ENCODE measurements at regions not wholly inside any gene's neighbourhood (a gene's known extent, or its start where the extent isn't known, plus 50 kb on each side); places are given as distances from the start of the nearest gene placed in this dataset.

- no peaks in the 10 kb centered on the region for H3K4me1 ChIP-seq (ENCODE audit: control insufficient read depth, insufficient read depth, low read length)
- H3K27ac ChIP-seq (ENCODE audit: low read length), result no peak overlapping the region
- H3K27me3 ChIP-seq (ENCODE audit: control insufficient read depth, insufficient read depth), result no peaks in the 10 kb centered on the region
- no peak overlapping the region for H3K4me3 ChIP-seq (ENCODE audit: low read length)
- intact Hi-C loops (cut with DNase I), result no loop called here
- no peak for DNase-seq
- whole genome bisulfite sequencing, result 44% methylated on average over 5 of the region's 5 CpGs
- H3K9me3 ChIP-seq (ENCODE audit: control insufficient read depth, low read length), result no peaks in the 10 kb centered on the region
- ATAC-seq, result no peak
Observed at GRCh38 chr4:182022909-182023308, 220.3 kb upstream of the TENM3 start.

GRCh38 chr4:182023469-182023868, 219.7 kb upstream of the TENM3 start:
- DNase-seq (no peak), ATAC-seq (no peak)
- Histone ChIP-seq H3K4me1 (ENCODE audit: control insufficient read depth, insufficient read depth, low read length) (no peaks in the 10 kb centered on the region), H3K4me3 (ENCODE audit: low read length) (no peak overlapping the region), H3K27me3 (ENCODE audit: control insufficient read depth, insufficient read depth) (no peaks in the 10 kb centered on the region), H3K9me3 (ENCODE audit: control insufficient read depth, low read length) (no peaks in the 10 kb centered on the region), H3K27ac (ENCODE audit: low read length) (no peak overlapping the region)
- intact Hi-C loops (cut with DNase I), result no loop called here
- WGBS, result 57% methylated on average over 3 of the region's 3 CpGs

- 84% methylated on average over 8 of the region's 8 CpGs for WGBS
- ATAC-seq (no peak), DNase-seq (no peak)
- Histone ChIP-seq H3K27me3 (ENCODE audit: control insufficient read depth, insufficient read depth) (no peaks in the 10 kb centered on the region), H3K9me3 (ENCODE audit: control insufficient read depth, low read length) (no peaks in the 10 kb centered on the region), H3K27ac (ENCODE audit: low read length) (no peak overlapping the region), H3K4me1 (ENCODE audit: control insufficient read depth, insufficient read depth, low read length) (no peaks in the 10 kb centered on the region), H3K4me3 (ENCODE audit: low read length) (no peak overlapping the region)
- intact Hi-C loops (cut with DNase I), result no loop called here
Observed at GRCh38 chr4:182042945-182043344, 200.3 kb upstream of the TENM3 start.

GRCh38 chr4:182048871-182049270, 194.3 kb upstream of the TENM3 start:
- 69% methylated on average over 1 of the region's 1 CpG for WGBS
- Histone ChIP-seq H3K27me3 (ENCODE audit: control insufficient read depth, insufficient read depth) (no peaks in the 10 kb centered on the region), H3K9me3 (ENCODE audit: control insufficient read depth, low read length) (no peaks in the 10 kb centered on the region), H3K4me3 (ENCODE audit: low read length) (no peak overlapping the region), H3K27ac (ENCODE audit: low read length) (no peak overlapping the region), H3K4me1 (ENCODE audit: control insufficient read depth, insufficient read depth, low read length) (no peaks in the 10 kb centered on the region)
- no peak for ATAC-seq
- DNase-seq, result no peak
- intact Hi-C loops (cut with DNase I), result no loop called here

- no peak for ATAC-seq
- H3K27ac ChIP-seq (ENCODE audit: low read length), result no peak overlapping the region
- no peaks in the 10 kb centered on the region for H3K4me1 ChIP-seq (ENCODE audit: control insufficient read depth, insufficient read depth, low read length)
- intact Hi-C loops (cut with DNase I), result no loop called here
- no peak for DNase-seq
- no peaks in the 10 kb centered on the region for H3K9me3 ChIP-seq (ENCODE audit: control insufficient read depth, low read length)
- no peaks in the 10 kb centered on the region for H3K27me3 ChIP-seq (ENCODE audit: control insufficient read depth, insufficient read depth)
- 57% methylated on average over 6 of the region's 6 CpGs for WGBS
- no peak overlapping the region for H3K4me3 ChIP-seq (ENCODE audit: low read length)
Observed at GRCh38 chr4:182056866-182057265, 186.3 kb upstream of the TENM3 start.

- Histone ChIP-seq H3K27me3 (ENCODE audit: control insufficient read depth, insufficient read depth) (no peaks in the 10 kb centered on the region), H3K27ac (ENCODE audit: low read length) (no peak overlapping the region), H3K9me3 (ENCODE audit: control insufficient read depth, low read length) (no peaks in the 10 kb centered on the region), H3K4me1 (ENCODE audit: control insufficient read depth, insufficient read depth, low read length) (no peaks in the 10 kb centered on the region), H3K4me3 (ENCODE audit: low read length) (no peak overlapping the region)
- DNase-seq, result no peak
- intact Hi-C loops (cut with DNase I), result no loop called here
- 66% methylated on average over 3 of the region's 3 CpGs for WGBS
- no peak for ATAC-seq
Observed at GRCh38 chr4:182062458-182062857, 180.7 kb upstream of the TENM3 start.

- Histone ChIP-seq H3K4me3 (ENCODE audit: low read length) (no peak overlapping the region), H3K4me1 (ENCODE audit: control insufficient read depth, insufficient read depth, low read length) (no peaks in the 10 kb centered on the region), H3K27me3 (ENCODE audit: control insufficient read depth, insufficient read depth) (no peaks in the 10 kb centered on the region), H3K27ac (ENCODE audit: low read length) (no peak overlapping the region), H3K9me3 (ENCODE audit: control insufficient read depth, low read length) (no peaks in the 10 kb centered on the region)
- no peak for ATAC-seq
- intact Hi-C loops (cut with DNase I), result no loop called here
- no peak for DNase-seq
Observed at GRCh38 chr4:182062936-182063335, 180.3 kb upstream of the TENM3 start.

GRCh38 chr4:182063651-182064050, 179.6 kb upstream of the TENM3 start:
- Histone ChIP-seq H3K27ac (ENCODE audit: low read length) (no peak overlapping the region), H3K27me3 (ENCODE audit: control insufficient read depth, insufficient read depth) (no peaks in the 10 kb centered on the region), H3K9me3 (ENCODE audit: control insufficient read depth, low read length) (no peaks in the 10 kb centered on the region), H3K4me3 (ENCODE audit: low read length) (no peak overlapping the region), H3K4me1 (ENCODE audit: control insufficient read depth, insufficient read depth, low read length) (no peaks in the 10 kb centered on the region)
- DNase-seq (no peak), ATAC-seq (no peak)
- 89% methylated on average over 2 of the region's 2 CpGs for WGBS
- intact Hi-C loops (cut with DNase I), result no loop called here

- no peak overlapping the region for H3K27ac ChIP-seq (ENCODE audit: low read length)
- no peaks in the 10 kb centered on the region for H3K9me3 ChIP-seq (ENCODE audit: control insufficient read depth, low read length)
- intact Hi-C loops (cut with DNase I), result no loop called here
- DNase-seq (no peak), ATAC-seq (no peak)
- H3K27me3 ChIP-seq (ENCODE audit: control insufficient read depth, insufficient read depth), result no peaks in the 10 kb centered on the region
- WGBS, result 51% methylated on average over 17 of the region's 17 CpGs
- H3K4me1 ChIP-seq (ENCODE audit: control insufficient read depth, insufficient read depth, low read length), result no peaks in the 10 kb centered on the region
- no peak overlapping the region for H3K4me3 ChIP-seq (ENCODE audit: low read length)
Observed at GRCh38 chr4:182065255-182065654, 177.9 kb upstream of the TENM3 start.

GRCh38 chr4:182066037-182066436, 177.2 kb upstream of the TENM3 start:
- no peaks in the 10 kb centered on the region for H3K27me3 ChIP-seq (ENCODE audit: control insufficient read depth, insufficient read depth)
- intact Hi-C loops (cut with DNase I), result no loop called here
- H3K4me1 ChIP-seq (ENCODE audit: control insufficient read depth, insufficient read depth, low read length), result no peaks in the 10 kb centered on the region
- no peak overlapping the region for H3K4me3 ChIP-seq (ENCODE audit: low read length)
- no peak overlapping the region for H3K27ac ChIP-seq (ENCODE audit: low read length)
- WGBS, result 89% methylated on average over 7 of the region's 7 CpGs
- no peak for ATAC-seq
- no peak for DNase-seq
- H3K9me3 ChIP-seq (ENCODE audit: control insufficient read depth, low read length), result no peaks in the 10 kb centered on the region

- no peak overlapping the region for H3K4me3 ChIP-seq (ENCODE audit: low read length)
- no peaks in the 10 kb centered on the region for H3K9me3 ChIP-seq (ENCODE audit: control insufficient read depth, low read length)
- intact Hi-C loops (cut with DNase I), result no loop called here
- WGBS, result 74% methylated on average over 5 of the region's 5 CpGs
- no peak overlapping the region for H3K27ac ChIP-seq (ENCODE audit: low read length)
- H3K27me3 ChIP-seq (ENCODE audit: control insufficient read depth, insufficient read depth), result no peaks in the 10 kb centered on the region
- H3K4me1 ChIP-seq (ENCODE audit: control insufficient read depth, insufficient read depth, low read length), result no peaks in the 10 kb centered on the region
- DNase-seq, result no peak
- no peak for ATAC-seq
Observed at GRCh38 chr4:182067828-182068227, 175.4 kb upstream of the TENM3 start.

GRCh38 chr4:182068920-182069319, 174.3 kb upstream of the TENM3 start:
- intact Hi-C loops (cut with DNase I), result no loop called here
- H3K4me1 ChIP-seq (ENCODE audit: control insufficient read depth, insufficient read depth, low read length), result no peaks in the 10 kb centered on the region

More at GRCh38 chr4:182068920-182069319, 174.3 kb upstream of the TENM3 start:
- no peak overlapping the region for H3K4me3 ChIP-seq (ENCODE audit: low read length)
- no peak overlapping the region for H3K27ac ChIP-seq (ENCODE audit: low read length)
- ATAC-seq, result no peak
- no peak for DNase-seq
- H3K27me3 ChIP-seq (ENCODE audit: control insufficient read depth, insufficient read depth), result no peaks in the 10 kb centered on the region
- H3K9me3 ChIP-seq (ENCODE audit: control insufficient read depth, low read length), result no peaks in the 10 kb centered on the region
